ENCODE measurements at regions not wholly inside any gene's neighbourhood (a gene's known extent, or its start where the extent isn't known, plus 50 kb on each side); places are given as distances from the start of the nearest gene placed in this dataset.

DNA sequence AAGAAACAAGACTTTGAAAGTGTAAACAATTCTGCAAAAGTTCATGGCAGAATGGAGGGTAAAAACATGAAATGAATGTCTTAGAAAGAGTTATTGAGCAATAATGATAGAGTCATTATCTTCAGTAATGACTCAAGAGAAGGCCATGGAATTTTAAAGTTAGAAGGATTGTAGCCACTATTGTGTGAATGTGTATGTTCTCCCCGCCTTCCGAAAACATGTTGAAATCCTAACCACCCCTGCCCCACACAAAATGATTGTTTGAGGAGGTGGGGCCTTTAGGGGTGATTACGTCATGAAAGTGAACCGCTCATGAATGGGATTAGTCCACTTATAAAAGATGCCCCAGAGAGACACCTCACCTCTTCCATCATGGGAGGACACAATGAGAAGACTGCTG, 93.8 kb upstream of the CCDC190 start:
- H3K27ac Mint-ChIP-seq = no peak overlapping the region
- Histone ChIP-seq H3K4me1 (ENCODE audit: control insufficient read depth, insufficient read depth, low read length) (peaks cover 5% of the 10 kb centered on the region), H3K36me3 (ENCODE audit: control insufficient read depth, insufficient read depth, low read length) (no peaks in the 10 kb centered on the region), H3K4me3 (ENCODE audit: low read length) (no peak overlapping the region), H3K27ac (ENCODE audit: low read depth, low read length) (no peak overlapping the region), H3K27me3 (ENCODE audit: control insufficient read depth, insufficient read depth, low read length, poor library complexity, severe bottlenecking) (no peaks in the 10 kb centered on the region), H3K9me3 (ENCODE audit: control insufficient read depth, low read length) (no peaks in the 10 kb centered on the region), H3K9ac (ENCODE audit: extremely low read depth, low read length, poor library complexity, severe bottlenecking) (no peak overlapping the region)
- WGBS, 2 experiments (ENCODE audit: insufficient coverage in 1 of 2, insufficient read length in 1 of 2) = 98% methylated on average over 4 of the region's 4 CpGs; no CpG with 5 or more reads in 1 of the 2 experiments
- DNase-seq = no peak
- no peaks in the 10 kb centered on the region for H3K36me3 Mint-ChIP-seq (ENCODE audit: low read depth)
- H3K27me3 Mint-ChIP-seq (ENCODE audit: insufficient read depth) = no peaks in the 10 kb centered on the region
- H3K4me3 Mint-ChIP-seq = no peak overlapping the region
- TF ChIP-seq, protein P1, sequence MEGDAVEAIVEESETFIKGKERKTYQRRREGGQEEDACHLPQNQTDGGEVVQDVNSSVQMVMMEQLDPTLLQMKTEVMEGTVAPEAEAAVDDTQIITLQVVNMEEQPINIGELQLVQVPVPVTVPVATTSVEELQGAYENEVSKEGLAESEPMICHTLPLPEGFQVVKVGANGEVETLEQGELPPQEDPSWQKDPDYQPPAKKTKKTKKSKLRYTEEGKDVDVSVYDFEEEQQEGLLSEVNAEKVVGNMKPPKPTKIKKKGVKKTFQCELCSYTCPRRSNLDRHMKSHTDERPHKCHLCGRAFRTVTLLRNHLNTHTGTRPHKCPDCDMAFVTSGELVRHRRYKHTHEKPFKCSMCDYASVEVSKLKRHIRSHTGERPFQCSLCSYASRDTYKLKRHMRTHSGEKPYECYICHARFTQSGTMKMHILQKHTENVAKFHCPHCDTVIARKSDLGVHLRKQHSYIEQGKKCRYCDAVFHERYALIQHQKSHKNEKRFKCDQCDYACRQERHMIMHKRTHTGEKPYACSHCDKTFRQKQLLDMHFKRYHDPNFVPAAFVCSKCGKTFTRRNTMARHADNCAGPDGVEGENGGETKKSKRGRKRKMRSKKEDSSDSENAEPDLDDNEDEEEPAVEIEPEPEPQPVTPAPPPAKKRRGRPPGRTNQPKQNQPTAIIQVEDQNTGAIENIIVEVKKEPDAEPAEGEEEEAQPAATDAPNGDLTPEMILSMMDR (conservative IDR thresholded peaks at IDR 0.05) = no peak
- H3K9me3 Mint-ChIP-seq = no peaks in the 10 kb centered on the region
- peaks cover 1% of the 10 kb centered on the region for H3K4me1 Mint-ChIP-seq

- Histone ChIP-seq H3K4me1 (ENCODE audit: control insufficient read depth, insufficient read depth, low read length) (peaks cover 5% of the 10 kb centered on the region), H3K27me3 (ENCODE audit: control insufficient read depth, insufficient read depth, low read length, poor library complexity, severe bottlenecking) (no peaks in the 10 kb centered on the region), H3K27ac (ENCODE audit: low read depth, low read length) (no peak overlapping the region), H3K4me3 (ENCODE audit: low read length) (no peak overlapping the region), H3K36me3 (ENCODE audit: control insufficient read depth, insufficient read depth, low read length) (no peaks in the 10 kb centered on the region), H3K9me3 (ENCODE audit: control insufficient read depth, low read length) (no peaks in the 10 kb centered on the region), H3K9ac (ENCODE audit: extremely low read depth, low read length, poor library complexity, severe bottlenecking) (no peak overlapping the region)
- peaks cover 1% of the 10 kb centered on the region for H3K4me1 Mint-ChIP-seq
- H3K9me3 Mint-ChIP-seq = no peaks in the 10 kb centered on the region
- no peak overlapping the region for H3K27ac Mint-ChIP-seq
- DNase-seq = no peak
- TF ChIP-seq, protein P1 (conservative IDR thresholded peaks at IDR 0.05) = no peak
- no peak overlapping the region for H3K4me3 Mint-ChIP-seq
- no peaks in the 10 kb centered on the region for H3K36me3 Mint-ChIP-seq (ENCODE audit: low read depth)
- H3K27me3 Mint-ChIP-seq (ENCODE audit: insufficient read depth) = no peaks in the 10 kb centered on the region
- 93 to 100% methylated on average over 2 to 4 of the region's 4 CpGs for WGBS, 2 experiments (ENCODE audit: insufficient coverage in 1 of 2, insufficient read length in 1 of 2)
These were observed 92.0 kb upstream of the CCDC190 start for GRCh38 chr1:162952956-162953355.

DNA sequence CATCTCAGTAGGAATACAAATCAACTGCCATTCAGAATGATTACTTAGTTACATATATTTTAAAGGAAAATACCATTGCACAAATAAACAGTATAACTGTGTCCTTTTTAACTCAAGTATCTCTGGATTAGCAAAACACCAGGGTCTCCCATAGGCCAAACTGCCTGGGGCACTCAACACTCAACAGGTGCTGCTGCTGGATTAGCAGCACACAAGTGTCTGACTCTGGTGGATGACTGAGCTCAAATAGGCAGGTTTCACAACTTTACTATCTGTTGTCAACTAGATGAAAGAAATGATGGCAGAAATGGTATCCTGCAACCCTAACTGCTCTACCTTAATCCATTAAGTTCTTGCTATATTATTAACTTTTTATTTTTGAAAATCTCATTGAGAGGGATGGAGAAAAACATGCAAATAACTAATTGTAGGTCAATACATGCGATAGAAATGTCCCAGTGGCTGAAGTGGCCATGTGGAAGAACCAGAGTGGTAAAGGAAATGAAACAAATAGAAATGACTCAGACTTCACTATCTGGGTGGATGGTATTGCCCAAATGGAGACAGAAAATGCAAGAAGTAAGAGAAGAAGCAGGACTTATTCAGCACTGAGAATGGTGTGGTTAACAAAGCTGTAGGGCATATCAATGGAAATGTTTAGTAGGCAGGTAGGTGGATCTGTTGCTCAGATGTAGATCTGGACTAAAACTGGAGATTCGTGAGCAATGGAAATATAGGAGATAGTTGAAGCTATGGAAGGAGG, 90.8 kb upstream of the CCDC190 start:
- no peak overlapping the region for H3K4me3 ChIP-seq (ENCODE audit: low read length)
- Mint-ChIP-seq H3K4me1 (peaks cover 1% of the 10 kb centered on the region), H3K27me3 (ENCODE audit: insufficient read depth) (no peaks in the 10 kb centered on the region), H3K4me3 (no peak overlapping the region), H3K27ac (no peak overlapping the region), H3K36me3 (ENCODE audit: low read depth) (no peaks in the 10 kb centered on the region), H3K9me3 (no peaks in the 10 kb centered on the region)
- WGBS, 2 experiments (ENCODE audit: insufficient coverage in 1 of 2, insufficient read length in 1 of 2) = 87 to 96% methylated on average over 2 of the region's 2 CpGs
- DNase-seq = no peak
- no peaks in the 10 kb centered on the region for H3K9me3 ChIP-seq (ENCODE audit: control insufficient read depth, low read length)
- no peaks in the 10 kb centered on the region for H3K27me3 ChIP-seq (ENCODE audit: control insufficient read depth, insufficient read depth, low read length, poor library complexity, severe bottlenecking)
- H3K9ac ChIP-seq (ENCODE audit: extremely low read depth, low read length, poor library complexity, severe bottlenecking) = no peak overlapping the region
- no peaks in the 10 kb centered on the region for H3K36me3 ChIP-seq (ENCODE audit: control insufficient read depth, insufficient read depth, low read length)
- TF ChIP-seq, protein P1 (conservative IDR thresholded peaks at IDR 0.05) = no peak
- H3K27ac ChIP-seq (ENCODE audit: low read depth, low read length) = no peak overlapping the region
- peaks cover 5% of the 10 kb centered on the region for H3K4me1 ChIP-seq (ENCODE audit: control insufficient read depth, insufficient read depth, low read length)

All from endodermal cell (in vitro differentiated cells).